ENCODE measurements at regions not wholly inside any gene's neighbourhood (a gene's known extent, or its start where the extent isn't known, plus 50 kb on each side); places are given as distances from the start of the nearest gene placed in this dataset.
"Not testable (repeated sequence)": the region's sequence is repeated elsewhere in the genome, so short reads cannot be mapped to it uniquely, and the experiment has no call there.

DNA sequence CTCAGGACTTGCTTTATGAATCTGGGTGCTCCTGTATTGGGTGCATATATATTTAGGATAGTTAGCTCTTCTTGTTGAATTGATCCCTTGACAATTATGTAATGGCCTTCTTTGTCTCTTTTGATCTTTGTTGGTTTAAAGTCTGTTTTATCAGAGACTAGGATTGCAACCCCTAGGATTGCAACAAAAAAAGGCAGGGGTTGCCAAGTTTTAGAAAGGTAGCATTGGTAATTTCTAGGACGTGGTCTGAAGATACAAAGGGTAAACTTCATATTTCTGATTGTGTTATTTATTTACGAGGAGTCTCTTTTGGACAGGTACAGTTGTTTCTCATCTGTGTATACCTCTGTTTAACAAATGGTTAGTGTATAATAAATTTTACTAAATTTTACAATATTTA lies 433.7 kb downstream of the BTG1 start:
- not testable (repeated sequence) for DNase-seq

DNA sequence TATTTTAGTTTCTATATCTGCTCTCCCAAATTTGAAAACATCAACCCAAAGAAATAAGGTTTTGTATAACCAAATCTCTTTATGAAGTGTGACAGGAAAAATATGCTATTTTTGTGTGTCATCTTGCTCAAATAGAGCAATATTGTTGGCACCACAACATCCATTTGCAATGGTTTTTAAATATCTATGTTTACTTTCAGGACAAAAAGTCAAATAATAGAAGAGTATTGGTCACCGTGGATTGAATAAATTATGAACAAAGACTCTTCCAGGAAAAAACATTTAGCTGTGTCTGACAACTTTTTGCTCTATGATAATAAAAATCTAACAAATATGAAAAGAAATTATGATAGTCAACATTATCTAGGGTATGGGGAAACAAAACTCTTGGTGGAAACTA lies 439.2 kb downstream of the BTG1 start:
- DNase-seq, result no peak

- no peak for DNase-seq
Measured at GRCh38 chr12:91704446-91704845, 441.2 kb downstream of the BTG1 start.

DNA sequence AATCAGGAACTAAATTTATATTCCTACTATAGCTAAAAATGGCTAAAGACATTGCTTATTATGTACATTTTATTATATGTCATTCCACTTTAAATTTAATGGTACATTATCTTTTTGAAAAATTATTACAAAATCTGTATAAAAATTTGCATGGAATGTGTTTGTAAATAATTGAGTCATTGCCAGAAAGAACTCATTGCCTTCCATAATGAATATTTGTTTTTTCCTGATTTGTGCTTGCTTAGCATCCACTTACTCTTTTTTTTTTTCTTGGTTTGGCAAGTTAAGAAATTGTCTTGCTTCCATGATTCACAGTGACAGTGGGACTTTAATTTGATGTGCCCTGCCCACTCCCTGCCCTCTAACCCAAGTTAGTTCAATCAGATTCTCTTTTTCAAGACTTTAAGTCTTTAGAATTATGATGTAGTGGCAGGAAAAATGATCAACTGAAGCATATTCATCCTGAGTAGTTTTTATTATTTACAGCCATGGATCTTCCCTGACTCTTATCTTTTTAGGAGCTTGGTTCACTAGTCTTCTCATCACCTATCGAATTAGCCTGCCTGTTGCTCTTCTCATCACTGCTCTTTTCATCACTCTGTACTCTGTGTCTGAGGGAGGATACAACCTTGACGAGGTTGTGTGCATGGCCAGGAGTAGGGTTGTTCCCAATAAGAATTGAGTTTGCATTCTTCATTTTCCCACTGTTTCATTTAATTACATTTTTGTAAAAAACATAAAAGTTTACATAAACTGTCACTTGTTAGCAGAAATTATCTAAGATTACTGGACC lies 442.0 kb downstream of the BTG1 start:
- no peak for DNase-seq

DNA sequence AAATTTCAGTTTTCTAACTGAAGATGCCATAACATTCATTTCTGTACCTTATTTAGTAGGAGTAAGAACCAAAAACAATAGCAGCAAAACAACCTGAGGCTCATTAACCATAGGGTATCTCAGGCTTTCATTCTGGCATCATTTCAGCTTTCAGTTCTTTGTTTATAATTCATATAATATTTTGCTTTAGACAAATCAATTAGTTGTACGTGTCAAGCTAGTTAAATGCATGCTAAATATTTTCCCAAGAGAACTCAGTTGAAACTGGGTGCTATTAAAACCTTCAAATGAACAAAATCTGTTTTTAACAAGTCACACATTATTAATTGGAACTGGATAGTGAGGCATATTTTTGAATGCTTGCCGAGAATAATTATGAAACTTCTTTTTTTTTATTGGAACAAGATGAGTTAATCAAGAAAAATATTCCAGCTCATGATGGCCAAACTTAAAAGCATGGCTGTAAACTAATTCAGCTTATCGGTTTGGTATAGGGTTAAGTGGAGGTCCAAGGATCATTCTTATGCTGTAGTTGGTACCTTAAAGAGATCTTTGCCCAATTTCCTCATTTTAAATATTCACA lies 442.7 kb downstream of the BTG1 start:
- no peak for DNase-seq

DNA sequence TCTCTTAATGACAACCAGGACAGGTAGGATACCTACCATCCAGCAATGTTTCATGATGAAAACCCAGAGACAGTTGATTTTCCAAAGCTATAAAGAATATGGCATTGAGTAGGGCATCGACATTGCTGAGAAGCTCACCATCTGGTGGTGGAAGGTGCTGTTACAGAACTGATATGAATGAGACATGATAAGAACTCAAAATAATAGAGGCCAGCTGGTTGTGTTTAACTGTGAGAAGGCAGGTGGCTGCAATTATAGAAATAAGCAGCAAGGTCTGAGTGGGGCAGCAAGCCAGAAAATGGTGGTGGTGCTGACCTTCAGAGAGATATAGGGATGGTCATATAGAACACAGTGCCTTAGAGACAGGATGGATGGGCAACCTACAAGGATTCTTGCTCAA lies 449.7 kb downstream of the BTG1 start:
- DNase-seq, result no peak

GRCh38 chr12:91695406-91695805 lies 450.2 kb downstream of the BTG1 start:
- not testable (repeated sequence) for DNase-seq

DNA sequence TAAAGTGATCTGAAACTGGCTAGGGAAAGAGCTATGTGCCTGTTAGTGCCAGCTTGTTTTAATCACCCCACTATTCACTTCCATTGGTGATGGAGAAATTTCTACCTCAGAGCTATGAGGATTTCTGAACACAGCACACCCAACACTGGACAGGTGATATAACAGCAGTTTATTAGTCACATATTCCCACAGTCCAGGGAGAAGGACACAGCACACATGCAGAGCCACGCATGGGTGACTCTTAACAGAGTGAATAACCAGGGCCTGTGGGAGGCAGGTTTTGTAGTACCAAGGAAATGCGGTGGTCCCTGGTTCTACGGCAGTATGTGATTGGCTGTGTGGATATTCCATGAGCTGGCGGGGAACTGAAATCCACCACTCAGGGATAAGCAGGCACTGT lies 455.1 kb downstream of the BTG1 start:
- DNase-seq, result no peak

- DNase-seq, result no peak
Measured at GRCh38 chr12:91687052-91688017, 458.3 kb downstream of the BTG1 start.

GRCh38 chr12:91685917-91686316 lies 459.7 kb downstream of the BTG1 start:
- no peak for DNase-seq

- no peak for DNase-seq
Measured at GRCh38 chr12:91681751-91682150, 463.9 kb downstream of the BTG1 start.

- DNase-seq, result no peak
Measured at GRCh38 chr12:91680864-91681263, 464.8 kb downstream of the BTG1 start.

DNA sequence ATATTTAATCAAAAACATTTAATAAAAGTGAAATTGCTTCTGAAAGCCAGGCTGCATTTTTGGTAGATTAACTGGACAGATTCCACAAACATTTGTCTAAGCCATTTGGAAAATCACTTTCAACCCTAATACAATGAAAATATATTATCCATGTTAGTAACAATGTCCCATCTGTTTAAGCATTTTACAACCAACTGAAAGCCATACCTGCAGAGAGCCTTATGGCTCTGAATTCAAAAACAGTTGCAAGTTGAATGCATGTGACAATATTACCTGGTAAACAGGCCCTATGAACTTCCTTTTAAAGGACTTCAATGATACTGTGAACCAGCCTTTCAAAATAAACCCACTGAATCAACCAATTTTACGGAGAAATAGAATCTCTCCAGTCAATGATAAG lies 468.1 kb downstream of the BTG1 start:
- no peak for DNase-seq

GRCh38 chr12:91675401-91675800 lies 470.2 kb downstream of the BTG1 start:
- DNase-seq, result no peak

DNA sequence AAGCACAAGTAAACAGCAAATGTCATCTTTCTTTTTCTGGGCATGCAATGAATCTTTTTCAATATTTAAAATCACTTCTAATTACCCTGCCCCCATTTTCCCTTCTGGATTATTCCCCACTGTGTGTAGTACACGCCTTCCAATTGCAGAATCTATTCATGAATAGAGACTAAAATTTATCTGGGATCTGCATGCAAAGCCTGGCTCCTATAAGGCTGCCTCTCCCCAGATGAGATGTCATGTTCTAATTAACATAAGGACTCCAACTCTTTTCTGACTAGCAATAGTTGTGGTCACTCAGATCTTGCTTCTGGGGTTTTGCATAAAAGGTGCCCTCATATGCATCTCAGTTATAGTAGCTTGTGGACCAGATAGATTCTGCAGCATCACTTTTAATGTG lies 473.5 kb downstream of the BTG1 start:
- DNase-seq, result no peak

GRCh38 chr12:91667694-91668093 lies 478.0 kb downstream of the BTG1 start:
- no peak for DNase-seq

DNA sequence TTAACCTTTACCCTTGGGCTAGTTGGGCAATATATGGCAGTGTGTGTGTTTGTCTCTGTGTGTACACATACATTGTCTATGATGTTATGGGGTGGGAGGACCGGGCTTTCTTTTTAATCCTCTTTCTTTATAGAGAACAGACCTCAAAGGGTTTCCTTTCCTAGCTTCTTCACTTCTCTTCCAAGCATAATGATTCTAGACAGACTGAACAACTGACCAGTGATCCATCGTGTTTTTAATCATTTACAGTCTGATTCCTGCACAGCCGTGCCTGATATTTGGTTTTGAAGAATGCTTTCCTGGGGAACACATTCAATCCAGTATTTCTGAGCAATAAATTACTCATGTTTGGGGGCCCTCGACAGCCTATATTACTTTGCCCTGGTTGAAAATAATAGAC lies 481.1 kb upstream of the DCN start:
- no peak for DNase-seq

DNA sequence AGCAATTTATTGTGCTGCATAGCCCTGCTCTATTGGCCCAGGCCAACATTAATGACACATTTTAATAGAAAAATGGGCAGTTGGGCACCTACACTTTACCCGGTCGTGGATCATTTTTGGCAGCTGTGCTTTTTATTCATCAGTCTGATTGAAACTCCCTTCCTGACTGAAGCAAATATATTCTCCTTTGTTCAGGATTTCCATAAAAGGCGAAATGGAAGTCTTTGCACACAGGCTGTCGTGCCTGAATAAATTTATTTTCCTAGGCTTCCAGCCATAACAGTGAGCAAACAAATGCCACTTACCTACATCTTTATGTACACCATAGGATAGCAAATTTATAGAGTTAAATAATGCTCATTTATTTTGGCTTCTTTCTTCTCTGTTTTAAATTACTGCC lies 480.7 kb upstream of the DCN start:
- no peak for DNase-seq

DNA sequence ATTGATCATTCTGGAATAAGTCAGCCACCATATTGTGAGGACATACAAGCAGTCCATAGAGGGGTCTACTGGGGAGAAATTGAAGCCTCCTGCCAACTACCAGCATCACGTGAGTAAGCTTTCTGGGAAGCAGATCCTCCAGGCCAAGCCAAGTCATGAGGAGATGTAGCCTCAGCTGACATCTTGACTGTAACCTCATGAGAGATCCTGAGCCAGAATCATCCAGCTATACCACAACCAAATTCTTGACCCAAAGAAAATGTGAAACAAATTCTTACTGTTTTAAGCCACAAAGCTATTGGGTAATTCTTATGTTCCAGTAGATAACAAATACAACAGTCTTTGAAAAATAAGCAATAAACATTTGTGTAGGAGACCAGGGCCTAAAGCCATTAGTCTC lies 479.4 kb upstream of the DCN start:
- DNase-seq, result no peak

- DNase-seq, result no peak
Measured at GRCh38 chr12:91657032-91657431, 474.4 kb upstream of the DCN start.

DNA sequence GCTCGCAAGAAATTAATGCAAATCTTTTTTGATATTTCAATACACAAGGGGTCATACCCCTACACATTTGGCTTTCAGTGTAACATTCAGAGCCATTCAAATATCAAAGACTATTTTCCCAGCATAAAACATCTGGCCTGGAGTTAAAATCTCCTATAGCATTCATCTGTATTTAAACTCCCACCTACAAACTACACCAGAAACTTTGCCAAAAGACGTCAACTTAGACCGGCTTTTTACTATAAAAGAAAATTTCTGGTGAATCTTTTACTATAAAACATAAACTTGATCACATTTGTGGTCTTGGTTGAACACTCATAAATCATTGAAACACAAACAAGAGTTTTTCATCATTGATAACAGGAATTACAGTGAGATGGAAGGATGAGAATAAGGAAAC lies 473.3 kb upstream of the DCN start:
- no peak for DNase-seq

DNA sequence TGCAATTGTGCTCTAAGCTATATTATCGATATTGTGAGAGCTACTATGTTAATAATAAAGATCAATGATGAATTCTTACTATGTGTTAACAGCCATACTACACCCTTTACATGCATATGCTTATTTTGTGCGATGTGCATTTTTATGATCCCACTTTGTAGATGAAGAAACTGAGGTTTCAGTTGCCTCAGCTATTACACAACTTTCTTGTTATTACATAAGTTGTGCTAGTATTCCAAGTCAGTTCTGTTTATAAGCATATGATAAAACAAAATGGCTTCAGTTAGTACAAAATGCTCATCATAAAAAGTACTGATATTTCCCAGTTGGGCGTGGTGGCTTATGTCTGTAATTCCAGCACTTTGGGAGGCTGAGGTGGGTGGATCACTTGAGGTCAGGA lies 471.5 kb upstream of the DCN start:
- no peak for DNase-seq

- DNase-seq, result no peak
Measured at GRCh38 chr12:91651728-91652127, 469.1 kb upstream of the DCN start.

- no peak for DNase-seq
Measured at GRCh38 chr12:91643763-91644162, 461.1 kb upstream of the DCN start.

All from stimulated activated CD4-positive, alpha-beta T cell treated with anti-CD3 and anti-CD28 coated beads, Interleukin-2, amount 100 ng/mL, for 24 hours (primary cell).